HEK293 (cell line): ENCODE measurements at regions not wholly inside any gene's neighbourhood (a gene's known extent, or its start where the extent isn't known, plus 50 kb on each side); places are given as distances from the start of the nearest gene placed in this dataset.

Experiments used
- CTCF ChIA-PET: fragments of 350-600 bp; formaldehyde crosslinking; extraction: SDS; loops from one replicate; lab custom pipeline; 2021; ENCODE audit warnings: antibody characterized with exemption; lab: Yijun Ruan, JAX
- POLR2A ChIA-PET: fragments of 300-600 bp; formaldehyde crosslinking; extraction: SDS; loops from one replicate; lab custom pipeline; 2020; ENCODE audit warnings: antibody characterized with exemption, inconsistent platforms; lab: Yijun Ruan, JAX
- H3K27ac ChIP-seq: fragments of 200-500 bp; sonication (Bioruptor generic); 2 replicates; pipeline ENCODE4 v1.5.1; 2014; ENCODE audit warnings: low read depth, low read length, control low read depth, inconsistent platforms; ENCODE audit errors: extremely low read depth
- H3K36me3 ChIP-seq, 2 experiments: fragments of 200-500 bp in 1 of 2; sonication (Bioruptor generic) in 1 of 2; 1 replicate in 1 of 2; 2 replicates in 1 of 2; pipeline ENCODE4 v1.5.1; 2014 to 2017; ENCODE audit warnings: inconsistent platforms in 2 of 2, low read length in 2 of 2; ENCODE audit not compliant: control insufficient read depth in 2 of 2, insufficient read depth in 1 of 2
- H3K4me1 ChIP-seq: fragments of 200-500 bp; sonication (Bioruptor generic); 2 replicates; pipeline ENCODE4 v1.5.1; 2014; ENCODE audit warnings: mild to moderate bottlenecking, low read length, inconsistent platforms; ENCODE audit not compliant: control insufficient read depth, insufficient read depth
- H3K4me3 ChIP-seq: 2 replicates; pipeline ENCODE4 v1.5.1; 2011; ENCODE audit warnings: low read depth, mild to moderate bottlenecking, control low read depth, low read length, moderate library complexity
- H3K9me3 ChIP-seq: fragments of 200-500 bp; sonication (Bioruptor generic); 2 replicates; pipeline ENCODE4 v1.5.1; 2014; ENCODE audit warnings: low read depth, low read length, inconsistent platforms; ENCODE audit not compliant: control insufficient read depth, insufficient read depth
- FEZF1 ChIP-seq: fragments of 450-650 bp; formaldehyde crosslinking; IDR thresholded peaks from 2 replicates; pipeline ENCODE4 v1.5.1; 2016; ENCODE audit warnings: missing biosample characterization, missing genetic modification characterization
- KLF1 ChIP-seq: fragments of 450-650 bp; formaldehyde crosslinking; IDR thresholded peaks from 2 replicates; pipeline ENCODE4 v1.5.1; 2016; ENCODE audit warnings: missing biosample characterization, missing genetic modification characterization
- KLF10 ChIP-seq: fragments of 450-650 bp; IDR thresholded peaks from 2 replicates; pipeline ENCODE4 v1.5.1; 2018; ENCODE audit warnings: missing biosample characterization, mild to moderate bottlenecking, missing genetic modification characterization
- MZF1 ChIP-seq: fragments of 450-650 bp; formaldehyde crosslinking; IDR thresholded peaks from 2 replicates; pipeline ENCODE4 v1.5.1; 2017; ENCODE audit warnings: missing biosample characterization, missing genetic modification characterization, borderline replicate concordance
- RBAK ChIP-seq: fragments of 450-650 bp; formaldehyde crosslinking; IDR thresholded peaks from 2 replicates; pipeline ENCODE4 v1.5.1; 2016; ENCODE audit warnings: missing biosample characterization, missing genetic modification characterization
- SCRT1 ChIP-seq: fragments of 450-650 bp; formaldehyde crosslinking; IDR thresholded peaks from 2 replicates; pipeline ENCODE4 v1.5.1; 2016; ENCODE audit warnings: missing biosample characterization, missing genetic modification characterization, borderline replicate concordance
- SCRT2 ChIP-seq: fragments of 450-650 bp; formaldehyde crosslinking; IDR thresholded peaks from 2 replicates; pipeline ENCODE4 v1.5.1; 2016; ENCODE audit warnings: missing biosample characterization, missing genetic modification characterization
- SP7 ChIP-seq: fragments of 450-650 bp; formaldehyde crosslinking; IDR thresholded peaks from 2 replicates; pipeline ENCODE4 v1.5.1; 2016; ENCODE audit warnings: missing biosample characterization, missing genetic modification characterization
- ZFHX2 ChIP-seq: fragments of 450-650 bp; formaldehyde crosslinking; conservative IDR thresholded peaks from 2 replicates; pipeline ENCODE4 v1.5.1; 2016; ENCODE audit warnings: missing biosample characterization, missing genetic modification characterization
- ZIC2 ChIP-seq: fragments of 450-650 bp; formaldehyde crosslinking; IDR thresholded peaks from 2 replicates; pipeline ENCODE4 v1.5.1; 2016; ENCODE audit warnings: missing biosample characterization, missing genetic modification characterization
- ZNF112 ChIP-seq: fragments of 450-650 bp; formaldehyde crosslinking; IDR thresholded peaks from 2 replicates; pipeline ENCODE4 v1.5.0; 2017; ENCODE audit warnings: missing biosample characterization, missing genetic modification characterization
- ZNF18 ChIP-seq: fragments of 450-650 bp; formaldehyde crosslinking; IDR thresholded peaks from 2 replicates; pipeline ENCODE4 v1.5.1; 2016; ENCODE audit warnings: missing biosample characterization, missing genetic modification characterization
- ZNF248 ChIP-seq: fragments of 450-650 bp; formaldehyde crosslinking; IDR thresholded peaks from 2 replicates; pipeline ENCODE4 v1.5.1; 2017; ENCODE audit warnings: missing biosample characterization, missing genetic modification characterization
- ZNF26 ChIP-seq: fragments of 450-650 bp; formaldehyde crosslinking; IDR thresholded peaks from 2 replicates; pipeline ENCODE4 v1.5.1; 2016; ENCODE audit warnings: missing biosample characterization, missing genetic modification characterization
- ZNF335 ChIP-seq: fragments of 450-650 bp; formaldehyde crosslinking; conservative IDR thresholded peaks from 2 replicates; pipeline ENCODE4 v1.5.1; 2016; ENCODE audit warnings: missing biosample characterization, missing genetic modification characterization
- ZNF449 ChIP-seq: fragments of 450-650 bp; formaldehyde crosslinking; IDR thresholded peaks from 2 replicates; pipeline ENCODE4 v1.5.1; 2017; ENCODE audit warnings: missing biosample characterization, mild to moderate bottlenecking, missing genetic modification characterization, moderate library complexity
- ZNF513 ChIP-seq: fragments of 450-650 bp; IDR thresholded peaks from 2 replicates; pipeline ENCODE4 v1.5.1; 2018; ENCODE audit warnings: missing biosample characterization, missing genetic modification characterization
- ZNF621 ChIP-seq: fragments of 450-650 bp; formaldehyde crosslinking; IDR thresholded peaks from 2 replicates; pipeline ENCODE4 v1.5.1; 2017; ENCODE audit warnings: missing biosample characterization, missing genetic modification characterization
- ZNF670 ChIP-seq: fragments of 450-650 bp; formaldehyde crosslinking; IDR thresholded peaks from 2 replicates; pipeline ENCODE4 v1.5.1; 2016; ENCODE audit warnings: missing biosample characterization, missing genetic modification characterization, low read depth
- TF ChIP-seq, protein P1 (sequence below): fragments of 450-650 bp; formaldehyde crosslinking; IDR thresholded peaks from 2 replicates; pipeline ENCODE4 v1.5.1; 2016; ENCODE audit warnings: missing biosample characterization, missing genetic modification characterization

GRCh38 chr2:128531856-128532255 is 213.2 kb upstream of the HS6ST1 start:
- TF ChIP-seq SP7 (tag by site-specific recombination): no peak
- TF ChIP-seq ZNF670 (tag by site-specific recombination): no peak
- TF ChIP-seq ZNF26 (tag by site-specific recombination): no peak
- no peak for TF ChIP-seq ZNF335 (tag by site-specific recombination)
- TF ChIP-seq SCRT2 (tag by site-specific recombination): no peak
- Histone ChIP-seq H3K4me1 (no peaks in the 10 kb centered on the region), H3K36me3 (no peaks in the 10 kb centered on the region), H3K4me3 (no peak overlapping the region), H3K27ac (no peak overlapping the region), H3K9me3 (no peaks in the 10 kb centered on the region)
- ChIA-PET CTCF (interaction anchor here (0.6 to 1.0 kb wide), 3 partner anchors 58 to 208 kb away, joined by 3 read pairs; no protein-coding TSS in a partner anchor), POLR2A (no interaction called here)

DNA sequence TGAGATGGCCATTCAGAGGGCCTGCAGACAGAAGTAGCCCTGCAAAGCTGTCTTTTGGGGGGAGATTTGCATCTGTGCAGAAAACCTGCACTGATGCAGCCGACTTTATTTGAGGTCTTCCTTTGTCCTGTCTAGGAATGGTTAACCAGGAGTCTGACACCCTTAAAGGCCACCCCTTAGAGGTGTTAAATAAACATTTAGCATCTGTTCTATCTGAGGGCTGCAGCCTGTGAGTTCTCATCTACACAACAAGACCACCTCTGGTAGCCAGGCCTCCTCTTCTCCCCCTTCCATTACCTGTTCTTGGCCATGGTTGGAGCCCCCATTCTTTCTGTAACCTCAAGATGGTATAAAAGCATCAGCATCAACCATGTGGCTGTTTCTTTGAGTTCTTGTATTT is 214.4 kb upstream of the HS6ST1 start:
- Histone ChIP-seq H3K9me3 (no peaks in the 10 kb centered on the region), H3K36me3 (no peaks in the 10 kb centered on the region), H3K4me3 (no peak overlapping the region), H3K4me1 (no peaks in the 10 kb centered on the region), H3K27ac (no peak overlapping the region)
- CTCF ChIA-PET: no interaction called here
- no peak for TF ChIP-seq MZF1 (tag by site-specific recombination)
- no peak for TF ChIP-seq ZNF112 (tag by site-specific recombination)
- TF ChIP-seq RBAK (tag by site-specific recombination): no peak
- TF ChIP-seq SCRT1 (tag by site-specific recombination): no peak
- TF ChIP-seq FEZF1: no peak
- TF ChIP-seq KLF10: no peak
- no peak for TF ChIP-seq ZNF449
- no peak for TF ChIP-seq ZNF18 (tag by site-specific recombination)
- TF ChIP-seq, protein P1, sequence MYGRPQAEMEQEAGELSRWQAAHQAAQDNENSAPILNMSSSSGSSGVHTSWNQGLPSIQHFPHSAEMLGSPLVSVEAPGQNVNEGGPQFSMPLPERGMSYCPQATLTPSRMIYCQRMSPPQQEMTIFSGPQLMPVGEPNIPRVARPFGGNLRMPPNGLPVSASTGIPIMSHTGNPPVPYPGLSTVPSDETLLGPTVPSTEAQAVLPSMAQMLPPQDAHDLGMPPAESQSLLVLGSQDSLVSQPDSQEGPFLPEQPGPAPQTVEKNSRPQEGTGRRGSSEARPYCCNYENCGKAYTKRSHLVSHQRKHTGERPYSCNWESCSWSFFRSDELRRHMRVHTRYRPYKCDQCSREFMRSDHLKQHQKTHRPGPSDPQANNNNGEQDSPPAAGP (tag by site-specific recombination): no peak
- TF ChIP-seq ZIC2 (tag by site-specific recombination): no peak
- TF ChIP-seq ZNF621 (tag by site-specific recombination): no peak
- POLR2A ChIA-PET: no interaction called here

GRCh38 chr2:128534688-128535392 is 216.2 kb upstream of the HS6ST1 start:
- POLR2A ChIA-PET: no interaction called here
- H3K9me3 ChIP-seq: no peaks in the 10 kb centered on the region
- no peaks in the 10 kb centered on the region for H3K4me1 ChIP-seq
- TF ChIP-seq ZFHX2 (tag by site-specific recombination) (no peak), KLF1 (tag by site-specific recombination) (no peak), ZNF248 (tag by site-specific recombination) (no peak), ZNF513 (tag by site-specific recombination) (no peak)
- H3K36me3 ChIP-seq: no peaks in the 10 kb centered on the region
- no peak overlapping the region for H3K27ac ChIP-seq
- CTCF ChIA-PET: no interaction called here
- no peak overlapping the region for H3K4me3 ChIP-seq
